Mucosa of rectum (tissue), 2 donors: ENCODE measurements at regions not wholly inside any gene's neighbourhood (a gene's known extent, or its start where the extent isn't known, plus 50 kb on each side); places are given as distances from the start of the nearest gene placed in this dataset.
A peak's percentile ranks its signal among the peaks of the same experiment; 100 is the strongest.
"Not testable (repeated sequence)": the region's sequence is repeated elsewhere in the genome, so short reads cannot be mapped to it uniquely, and the experiment has no call there.

Experiments
- H3K27ac ChIP-seq, 2 donors: one replicate each; pipeline ENCODE4 v1.7.0; 2013; ENCODE audit warnings: inconsistent platforms in 2 of 2, low read depth in 2 of 2, low read length in 2 of 2
- H3K27me3 ChIP-seq, 2 donors: one replicate each; pipeline ENCODE4 v1.7.0; 2013; ENCODE audit warnings: low read length in 2 of 2; ENCODE audit not compliant: control insufficient read depth in 2 of 2, insufficient read depth in 2 of 2
- H3K36me3 ChIP-seq, 2 donors: one replicate each; pipeline ENCODE4 v1.7.0; 2013; ENCODE audit warnings: low read length in 2 of 2; ENCODE audit not compliant: control insufficient read depth in 2 of 2, insufficient read depth in 2 of 2
- H3K4me1 ChIP-seq, 2 donors: one replicate each; pipeline ENCODE4 v1.7.0; 2013; ENCODE audit warnings: low read length in 2 of 2, mild to moderate bottlenecking in 1 of 2; ENCODE audit not compliant: control insufficient read depth in 2 of 2, insufficient read depth in 2 of 2
- H3K4me3 ChIP-seq, 2 donors: one replicate each; pipeline ENCODE4 v1.7.0; 2013; ENCODE audit warnings: low read length in 2 of 2
- H3K9ac ChIP-seq, 2 donors: one replicate each; pipeline ENCODE4 v1.7.0; 2013; ENCODE audit warnings: low read length in 2 of 2, low read depth in 1 of 2, mild to moderate bottlenecking in 1 of 2
- H3K9me3 ChIP-seq, 2 donors: one replicate each; pipeline ENCODE4 v1.7.0; 2013; ENCODE audit warnings: low read length in 2 of 2; ENCODE audit not compliant: control insufficient read depth in 2 of 2
- donor health status: healthy.
- donor health status: Normal muscosa, but diverticular disease.

- H3K4me3 ChIP-seq: peak overlapping the region in 1 of 2 donors; percentile 16
- no peaks in the 10 kb centered on the region for H3K27me3 ChIP-seq
- no peak overlapping the region for H3K27ac ChIP-seq
- H3K4me1 ChIP-seq: peaks cover 0 to 6% of the 10 kb centered on the region in 2 donors
- no peaks in the 10 kb centered on the region for H3K9me3 ChIP-seq
- no peak overlapping the region for H3K9ac ChIP-seq
- no peaks in the 10 kb centered on the region for H3K36me3 ChIP-seq
Measured at GRCh38 chr12:95358111-95359083, 115.6 kb upstream of the METAP2 start.

GRCh38 chr12:95365912-95366311, 108.0 kb upstream of the METAP2 start:
- Histone ChIP-seq H3K27me3 (no peaks in the 10 kb centered on the region), H3K9me3 (no peaks in the 10 kb centered on the region), H3K36me3 (no peaks in the 10 kb centered on the region), H3K4me3 (no peak overlapping the region), H3K4me1 (no peaks in the 10 kb centered on the region), H3K27ac (no peak overlapping the region), H3K9ac (no peak overlapping the region)

- no peaks in the 10 kb centered on the region for H3K27me3 ChIP-seq
- no peak overlapping the region for H3K4me3 ChIP-seq
- no peak overlapping the region for H3K9ac ChIP-seq
- H3K4me1 ChIP-seq: no peaks in the 10 kb centered on the region
- no peak overlapping the region for H3K27ac ChIP-seq
- no peaks in the 10 kb centered on the region for H3K9me3 ChIP-seq
- no peaks in the 10 kb centered on the region for H3K36me3 ChIP-seq
Measured at GRCh38 chr12:95368931-95369330, 105.0 kb upstream of the METAP2 start.

GRCh38 chr12:95371571-95371970, 102.4 kb upstream of the METAP2 start:
- no peaks in the 10 kb centered on the region for H3K4me1 ChIP-seq
- H3K27ac ChIP-seq: no peak overlapping the region
- no peaks in the 10 kb centered on the region for H3K9me3 ChIP-seq
- H3K36me3 ChIP-seq: no peaks in the 10 kb centered on the region
- no peak overlapping the region for H3K4me3 ChIP-seq
- H3K27me3 ChIP-seq: no peaks in the 10 kb centered on the region
- H3K9ac ChIP-seq: no peak overlapping the region

GRCh38 chr12:95379481-95379880, 94.5 kb upstream of the METAP2 start:
- H3K4me1 ChIP-seq, H3K27me3 ChIP-seq, H3K9me3 ChIP-seq, H3K27ac ChIP-seq, H3K4me3 ChIP-seq, H3K36me3 ChIP-seq, H3K9ac ChIP-seq: not testable (repeated sequence)

GRCh38 chr12:95380334-95380733, 93.6 kb upstream of the METAP2 start:
- not testable (repeated sequence) for H3K9ac ChIP-seq, H3K9me3 ChIP-seq, H3K27me3 ChIP-seq, H3K36me3 ChIP-seq, H3K4me3 ChIP-seq, H3K27ac ChIP-seq, H3K4me1 ChIP-seq

GRCh38 chr12:95380997-95381786, 92.8 kb upstream of the METAP2 start:
- Histone ChIP-seq H3K9me3 (no peaks in the 10 kb centered on the region), H3K36me3 (no peaks in the 10 kb centered on the region), H3K4me3 (peak overlapping the region in 1 of 2 donors; percentile 15), H3K9ac (no peak overlapping the region), H3K27ac (no peak overlapping the region), H3K27me3 (no peaks in the 10 kb centered on the region), H3K4me1 (no peaks in the 10 kb centered on the region)

- not testable (repeated sequence) for H3K9me3 ChIP-seq, H3K36me3 ChIP-seq, H3K4me3 ChIP-seq, H3K9ac ChIP-seq, H3K27me3 ChIP-seq, H3K4me1 ChIP-seq, H3K27ac ChIP-seq
Measured at GRCh38 chr12:95383920-95384319, 90.0 kb upstream of the METAP2 start.

- H3K4me1 ChIP-seq: no peaks in the 10 kb centered on the region
- no peaks in the 10 kb centered on the region for H3K36me3 ChIP-seq
- H3K9me3 ChIP-seq: no peaks in the 10 kb centered on the region
- H3K27me3 ChIP-seq: no peaks in the 10 kb centered on the region
- no peak overlapping the region for H3K4me3 ChIP-seq
- H3K9ac ChIP-seq: no peak overlapping the region
- no peak overlapping the region for H3K27ac ChIP-seq
Measured at GRCh38 chr12:95384785-95385184, 89.2 kb upstream of the METAP2 start.
